ENCODE measurements at regions not wholly inside any gene's neighbourhood (a gene's known extent, or its start where the extent isn't known, plus 50 kb on each side); places are given as distances from the start of the nearest gene placed in this dataset.

DNA sequence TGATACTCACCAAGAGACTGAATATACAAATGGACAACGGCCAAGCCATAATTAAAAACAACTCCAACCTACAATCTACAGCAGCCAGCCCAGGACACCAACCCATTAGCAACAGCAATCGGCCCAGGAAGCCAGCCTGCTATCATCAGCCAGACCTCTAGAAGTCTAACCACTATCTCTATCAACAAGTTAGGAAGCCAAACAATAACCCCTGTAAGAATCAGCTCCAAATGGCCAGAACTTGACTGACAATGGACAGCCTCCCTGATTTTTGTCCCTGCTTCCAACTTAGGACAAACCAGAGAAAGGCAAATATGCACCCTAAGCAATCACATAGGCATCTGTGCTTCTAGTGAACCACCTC, 511.8 kb upstream of the JARID2 start:
- Histone ChIP-seq H3K9me2 (ENCODE audit: insufficient read depth) (peaks cover 13% of the 10 kb centered on the region; the same call in 1 of the 2 replicates), H2AFZ (no peak overlapping the region), H3K27me3 (ENCODE audit: insufficient read depth) (no peaks in the 10 kb centered on the region), H3K4me3 (no peak overlapping the region), H3K4me1 (ENCODE audit: insufficient read depth) (peaks cover 17% of the 10 kb centered on the region), H3K79me2 (replicated peaks; ENCODE audit: insufficient read depth) (no peaks in the 10 kb centered on the region), H4K20me1 (replicated peaks; ENCODE audit: insufficient read depth) (no peaks in the 10 kb centered on the region), H3F3A (replicated peaks; ENCODE audit: low read depth) (no peaks in the 10 kb centered on the region; the same call in 1 of the 2 replicates), H3K36me3 (ENCODE audit: insufficient read depth) (no peaks in the 10 kb centered on the region), H3K27ac (ENCODE audit: low read depth) (no peak overlapping the region), H3K4me2 (no peak overlapping the region)
- Mint-ChIP-seq H3K27me3 (ENCODE audit: insufficient read depth, low read depth, poor library complexity) (peaks cover 2% of the 10 kb centered on the region), H3K9me3 (no peaks in the 10 kb centered on the region), H3K36me3 (ENCODE audit: low read depth) (no peaks in the 10 kb centered on the region), H3K4me3 (no peak overlapping the region), H3K27ac (no peak overlapping the region), H3K4me1 (peaks cover 24% of the 10 kb centered on the region)
- ATAC-seq (no peak), DNase-seq (ENCODE audit: low spot score) (no peak)
- TF ChIP-seq POLR2AphosphoS5 (IDR thresholded peaks at IDR 0.05; ENCODE audit: low read depth) = no peak
- TF ChIP-seq STAT1 (IDR thresholded peaks at IDR 0.05; ENCODE audit: unreplicated experiment) = no peak
- no peak for TF ChIP-seq EZH2phosphoT487 (IDR thresholded peaks at IDR 0.05; ENCODE audit: unreplicated experiment)
- no peak for TF ChIP-seq CREB1 (CRISPR knock-in tag; IDR thresholded peaks at IDR 0.05; ENCODE audit: low read depth)
- no peak for TF ChIP-seq NANOG (IDR thresholded peaks at IDR 0.05; ENCODE audit: borderline replicate concordance)
- TF ChIP-seq, protein P1, sequence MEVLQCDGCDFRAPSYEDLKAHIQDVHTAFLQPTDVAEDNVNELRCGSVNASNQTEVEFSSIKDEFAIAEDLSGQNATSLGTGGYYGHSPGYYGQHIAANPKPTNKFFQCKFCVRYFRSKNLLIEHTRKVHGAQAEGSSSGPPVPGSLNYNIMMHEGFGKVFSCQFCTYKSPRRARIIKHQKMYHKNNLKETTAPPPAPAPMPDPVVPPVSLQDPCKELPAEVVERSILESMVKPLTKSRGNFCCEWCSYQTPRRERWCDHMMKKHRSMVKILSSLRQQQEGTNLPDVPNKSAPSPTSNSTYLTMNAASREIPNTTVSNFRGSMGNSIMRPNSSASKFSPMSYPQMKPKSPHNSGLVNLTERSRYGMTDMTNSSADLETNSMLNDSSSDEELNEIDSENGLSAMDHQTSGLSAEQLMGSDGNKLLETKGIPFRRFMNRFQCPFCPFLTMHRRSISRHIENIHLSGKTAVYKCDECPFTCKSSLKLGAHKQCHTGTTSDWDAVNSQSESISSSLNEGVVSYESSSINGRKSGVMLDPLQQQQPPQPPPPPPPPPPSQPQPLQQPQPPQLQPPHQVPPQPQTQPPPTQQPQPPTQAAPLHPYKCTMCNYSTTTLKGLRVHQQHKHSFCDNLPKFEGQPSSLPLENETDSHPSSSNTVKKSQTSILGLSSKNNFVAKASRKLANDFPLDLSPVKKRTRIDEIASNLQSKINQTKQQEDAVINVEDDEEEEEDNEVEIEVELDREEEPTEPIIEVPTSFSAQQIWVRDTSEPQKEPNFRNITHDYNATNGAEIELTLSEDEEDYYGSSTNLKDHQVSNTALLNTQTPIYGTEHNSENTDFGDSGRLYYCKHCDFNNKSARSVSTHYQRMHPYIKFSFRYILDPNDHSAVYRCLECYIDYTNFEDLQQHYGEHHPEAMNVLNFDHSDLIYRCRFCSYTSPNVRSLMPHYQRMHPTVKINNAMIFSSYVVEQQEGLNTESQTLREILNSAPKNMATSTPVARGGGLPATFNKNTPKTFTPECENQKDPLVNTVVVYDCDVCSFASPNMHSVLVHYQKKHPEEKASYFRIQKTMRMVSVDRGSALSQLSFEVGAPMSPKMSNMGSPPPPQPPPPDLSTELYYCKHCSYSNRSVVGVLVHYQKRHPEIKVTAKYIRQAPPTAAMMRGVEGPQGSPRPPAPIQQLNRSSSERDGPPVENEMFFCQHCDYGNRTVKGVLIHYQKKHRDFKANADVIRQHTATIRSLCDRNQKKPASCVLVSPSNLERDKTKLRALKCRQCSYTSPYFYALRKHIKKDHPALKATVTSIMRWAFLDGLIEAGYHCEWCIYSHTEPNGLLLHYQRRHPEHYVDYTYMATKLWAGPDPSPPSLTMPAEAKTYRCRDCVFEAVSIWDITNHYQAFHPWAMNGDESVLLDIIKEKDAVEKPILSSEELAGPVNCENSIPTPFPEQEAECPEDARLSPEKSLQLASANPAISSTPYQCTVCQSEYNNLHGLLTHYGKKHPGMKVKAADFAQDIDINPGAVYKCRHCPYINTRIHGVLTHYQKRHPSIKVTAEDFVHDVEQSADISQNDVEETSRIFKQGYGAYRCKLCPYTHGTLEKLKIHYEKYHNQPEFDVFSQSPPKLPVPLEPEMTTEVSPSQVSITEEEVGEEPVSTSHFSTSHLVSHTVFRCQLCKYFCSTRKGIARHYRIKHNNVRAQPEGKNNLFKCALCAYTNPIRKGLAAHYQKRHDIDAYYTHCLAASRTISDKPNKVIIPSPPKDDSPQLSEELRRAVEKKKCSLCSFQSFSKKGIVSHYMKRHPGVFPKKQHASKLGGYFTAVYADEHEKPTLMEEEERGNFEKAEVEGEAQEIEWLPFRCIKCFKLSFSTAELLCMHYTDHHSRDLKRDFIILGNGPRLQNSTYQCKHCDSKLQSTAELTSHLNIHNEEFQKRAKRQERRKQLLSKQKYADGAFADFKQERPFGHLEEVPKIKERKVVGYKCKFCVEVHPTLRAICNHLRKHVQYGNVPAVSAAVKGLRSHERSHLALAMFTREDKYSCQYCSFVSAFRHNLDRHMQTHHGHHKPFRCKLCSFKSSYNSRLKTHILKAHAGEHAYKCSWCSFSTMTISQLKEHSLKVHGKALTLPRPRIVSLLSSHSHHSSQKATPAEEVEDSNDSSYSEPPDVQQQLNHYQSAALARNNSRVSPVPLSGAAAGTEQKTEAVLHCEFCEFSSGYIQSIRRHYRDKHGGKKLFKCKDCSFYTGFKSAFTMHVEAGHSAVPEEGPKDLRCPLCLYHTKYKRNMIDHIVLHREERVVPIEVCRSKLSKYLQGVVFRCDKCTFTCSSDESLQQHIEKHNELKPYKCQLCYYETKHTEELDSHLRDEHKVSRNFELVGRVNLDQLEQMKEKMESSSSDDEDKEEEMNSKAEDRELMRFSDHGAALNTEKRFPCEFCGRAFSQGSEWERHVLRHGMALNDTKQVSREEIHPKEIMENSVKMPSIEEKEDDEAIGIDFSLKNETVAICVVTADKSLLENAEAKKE (CRISPR knock-in tag; IDR thresholded peaks at IDR 0.05) = no peak
- TF ChIP-seq, protein P2, sequence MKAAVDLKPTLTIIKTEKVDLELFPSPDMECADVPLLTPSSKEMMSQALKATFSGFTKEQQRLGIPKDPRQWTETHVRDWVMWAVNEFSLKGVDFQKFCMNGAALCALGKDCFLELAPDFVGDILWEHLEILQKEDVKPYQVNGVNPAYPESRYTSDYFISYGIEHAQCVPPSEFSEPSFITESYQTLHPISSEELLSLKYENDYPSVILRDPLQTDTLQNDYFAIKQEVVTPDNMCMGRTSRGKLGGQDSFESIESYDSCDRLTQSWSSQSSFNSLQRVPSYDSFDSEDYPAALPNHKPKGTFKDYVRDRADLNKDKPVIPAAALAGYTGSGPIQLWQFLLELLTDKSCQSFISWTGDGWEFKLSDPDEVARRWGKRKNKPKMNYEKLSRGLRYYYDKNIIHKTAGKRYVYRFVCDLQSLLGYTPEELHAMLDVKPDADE (IDR thresholded peaks at IDR 0.05) = no peak
- TF ChIP-seq, protein P3, sequence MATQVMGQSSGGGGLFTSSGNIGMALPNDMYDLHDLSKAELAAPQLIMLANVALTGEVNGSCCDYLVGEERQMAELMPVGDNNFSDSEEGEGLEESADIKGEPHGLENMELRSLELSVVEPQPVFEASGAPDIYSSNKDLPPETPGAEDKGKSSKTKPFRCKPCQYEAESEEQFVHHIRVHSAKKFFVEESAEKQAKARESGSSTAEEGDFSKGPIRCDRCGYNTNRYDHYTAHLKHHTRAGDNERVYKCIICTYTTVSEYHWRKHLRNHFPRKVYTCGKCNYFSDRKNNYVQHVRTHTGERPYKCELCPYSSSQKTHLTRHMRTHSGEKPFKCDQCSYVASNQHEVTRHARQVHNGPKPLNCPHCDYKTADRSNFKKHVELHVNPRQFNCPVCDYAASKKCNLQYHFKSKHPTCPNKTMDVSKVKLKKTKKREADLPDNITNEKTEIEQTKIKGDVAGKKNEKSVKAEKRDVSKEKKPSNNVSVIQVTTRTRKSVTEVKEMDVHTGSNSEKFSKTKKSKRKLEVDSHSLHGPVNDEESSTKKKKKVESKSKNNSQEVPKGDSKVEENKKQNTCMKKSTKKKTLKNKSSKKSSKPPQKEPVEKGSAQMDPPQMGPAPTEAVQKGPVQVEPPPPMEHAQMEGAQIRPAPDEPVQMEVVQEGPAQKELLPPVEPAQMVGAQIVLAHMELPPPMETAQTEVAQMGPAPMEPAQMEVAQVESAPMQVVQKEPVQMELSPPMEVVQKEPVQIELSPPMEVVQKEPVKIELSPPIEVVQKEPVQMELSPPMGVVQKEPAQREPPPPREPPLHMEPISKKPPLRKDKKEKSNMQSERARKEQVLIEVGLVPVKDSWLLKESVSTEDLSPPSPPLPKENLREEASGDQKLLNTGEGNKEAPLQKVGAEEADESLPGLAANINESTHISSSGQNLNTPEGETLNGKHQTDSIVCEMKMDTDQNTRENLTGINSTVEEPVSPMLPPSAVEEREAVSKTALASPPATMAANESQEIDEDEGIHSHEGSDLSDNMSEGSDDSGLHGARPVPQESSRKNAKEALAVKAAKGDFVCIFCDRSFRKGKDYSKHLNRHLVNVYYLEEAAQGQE (IDR thresholded peaks at IDR 0.05; ENCODE audit: unreplicated experiment) = no peak
- no peak for TF ChIP-seq JUNB (IDR thresholded peaks at IDR 0.05; ENCODE audit: unreplicated experiment)
- no peak for TF ChIP-seq EZH2 (IDR thresholded peaks at IDR 0.05; ENCODE audit: low read depth, unreplicated experiment)
- TF ChIP-seq, protein P4, sequence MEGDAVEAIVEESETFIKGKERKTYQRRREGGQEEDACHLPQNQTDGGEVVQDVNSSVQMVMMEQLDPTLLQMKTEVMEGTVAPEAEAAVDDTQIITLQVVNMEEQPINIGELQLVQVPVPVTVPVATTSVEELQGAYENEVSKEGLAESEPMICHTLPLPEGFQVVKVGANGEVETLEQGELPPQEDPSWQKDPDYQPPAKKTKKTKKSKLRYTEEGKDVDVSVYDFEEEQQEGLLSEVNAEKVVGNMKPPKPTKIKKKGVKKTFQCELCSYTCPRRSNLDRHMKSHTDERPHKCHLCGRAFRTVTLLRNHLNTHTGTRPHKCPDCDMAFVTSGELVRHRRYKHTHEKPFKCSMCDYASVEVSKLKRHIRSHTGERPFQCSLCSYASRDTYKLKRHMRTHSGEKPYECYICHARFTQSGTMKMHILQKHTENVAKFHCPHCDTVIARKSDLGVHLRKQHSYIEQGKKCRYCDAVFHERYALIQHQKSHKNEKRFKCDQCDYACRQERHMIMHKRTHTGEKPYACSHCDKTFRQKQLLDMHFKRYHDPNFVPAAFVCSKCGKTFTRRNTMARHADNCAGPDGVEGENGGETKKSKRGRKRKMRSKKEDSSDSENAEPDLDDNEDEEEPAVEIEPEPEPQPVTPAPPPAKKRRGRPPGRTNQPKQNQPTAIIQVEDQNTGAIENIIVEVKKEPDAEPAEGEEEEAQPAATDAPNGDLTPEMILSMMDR (conservative IDR thresholded peaks at IDR 0.05; ENCODE audit: low read depth in 2 of 2) = no peak
- no peak for TF ChIP-seq ZNF114 (CRISPR knock-in tag; IDR thresholded peaks at IDR 0.05)
- TF ChIP-seq ZNF331 (CRISPR knock-in tag; IDR thresholded peaks at IDR 0.05; ENCODE audit: low read depth) = no peak
